ENCODE measurements at regions not wholly inside any gene's neighbourhood (a gene's known extent, or its start where the extent isn't known, plus 50 kb on each side); places are given as distances from the start of the nearest gene placed in this dataset.

DNA sequence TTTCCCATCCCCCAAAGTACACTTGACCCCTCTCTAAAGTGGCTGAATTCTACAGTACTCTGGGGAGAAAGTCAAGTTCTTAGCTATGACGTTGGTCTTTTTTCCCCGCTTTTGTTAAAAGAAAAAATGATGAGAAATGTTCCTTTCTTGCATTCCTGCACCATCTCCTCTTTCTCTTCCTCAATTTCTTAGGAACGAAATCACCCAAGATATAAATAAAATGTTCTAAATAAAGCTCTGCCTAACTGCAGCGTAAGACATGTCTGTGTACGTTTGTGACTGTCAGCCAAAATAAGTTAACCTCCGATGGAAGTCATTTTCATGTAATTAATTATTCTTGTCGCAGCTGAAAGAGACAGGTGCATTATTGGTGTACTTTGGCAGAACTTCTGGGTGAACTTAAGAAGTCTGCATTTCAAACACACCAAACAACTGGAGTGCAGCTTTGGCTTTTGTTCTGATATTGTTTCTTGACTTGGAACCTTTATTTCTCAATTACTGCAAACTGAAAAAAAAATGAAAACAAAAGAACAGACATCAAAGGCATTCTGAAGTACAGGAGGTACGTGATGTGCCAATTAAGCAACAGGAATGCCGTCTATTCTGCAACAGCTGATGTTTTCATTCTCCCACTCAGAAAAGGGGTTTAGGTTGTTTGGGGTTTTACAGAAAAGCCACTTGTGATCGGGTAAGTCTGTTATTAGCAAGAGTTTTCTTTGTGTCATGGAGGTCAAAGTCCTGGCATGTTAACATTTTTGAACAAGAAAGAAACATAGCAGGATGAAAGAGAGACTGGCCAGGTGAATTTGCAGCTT lies 82.4 kb upstream of the SDK1 start:
- in situ Hi-C loops (cut with MboI; ENCODE audit: low sequenced_read_pairs): no loop called here

DNA sequence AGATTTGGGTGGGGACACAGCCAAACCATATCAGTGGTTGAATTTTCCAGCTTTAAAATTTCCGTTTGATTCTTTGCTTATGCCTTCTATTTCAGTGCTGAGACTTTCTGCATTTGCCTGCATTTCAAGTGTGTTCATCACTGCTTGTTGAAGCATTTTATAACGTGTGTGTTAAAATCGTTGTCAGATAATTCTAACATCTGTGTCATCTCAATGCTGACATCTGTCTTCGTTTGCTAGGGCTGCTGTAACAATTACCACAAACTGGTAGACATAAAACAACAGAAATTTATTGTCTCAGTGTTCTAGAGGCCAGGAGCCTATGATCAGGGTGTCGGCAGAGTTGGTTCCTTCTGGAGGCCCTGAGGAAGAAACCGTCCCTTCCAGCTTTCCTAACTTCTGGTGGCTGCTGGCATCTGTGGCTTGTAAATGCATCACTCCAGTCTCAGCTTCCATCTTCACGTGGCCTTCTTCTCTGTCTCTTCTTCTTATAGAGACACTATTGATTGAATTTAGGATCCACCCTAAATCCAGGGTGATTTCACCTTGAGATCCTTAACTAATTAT lies 71.1 kb upstream of the SDK1 start:
- in situ Hi-C loops (cut with MboI; ENCODE audit: low sequenced_read_pairs): no loop called here

DNA sequence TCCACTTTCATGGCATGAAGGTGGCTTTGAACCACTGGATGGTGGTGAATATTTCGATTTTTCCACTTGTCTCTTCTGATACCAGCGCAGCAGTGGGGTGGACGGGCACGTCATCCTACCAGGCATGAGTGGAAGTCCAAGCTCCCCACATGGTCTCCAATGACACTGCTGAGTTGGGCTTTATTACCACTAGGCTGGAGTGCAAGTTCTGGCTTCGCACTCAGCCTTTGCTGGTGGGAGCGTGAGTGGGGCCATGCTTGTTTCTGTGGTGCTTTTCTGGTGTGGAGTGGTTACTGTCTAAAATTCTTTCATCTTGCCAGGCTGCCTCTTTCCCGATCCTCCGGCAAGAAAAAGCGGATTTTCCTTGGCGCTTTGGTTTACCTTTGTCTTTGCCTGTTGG lies 70.1 kb upstream of the SDK1 start:
- in situ Hi-C loops (cut with MboI; ENCODE audit: low sequenced_read_pairs): no loop called here

DNA sequence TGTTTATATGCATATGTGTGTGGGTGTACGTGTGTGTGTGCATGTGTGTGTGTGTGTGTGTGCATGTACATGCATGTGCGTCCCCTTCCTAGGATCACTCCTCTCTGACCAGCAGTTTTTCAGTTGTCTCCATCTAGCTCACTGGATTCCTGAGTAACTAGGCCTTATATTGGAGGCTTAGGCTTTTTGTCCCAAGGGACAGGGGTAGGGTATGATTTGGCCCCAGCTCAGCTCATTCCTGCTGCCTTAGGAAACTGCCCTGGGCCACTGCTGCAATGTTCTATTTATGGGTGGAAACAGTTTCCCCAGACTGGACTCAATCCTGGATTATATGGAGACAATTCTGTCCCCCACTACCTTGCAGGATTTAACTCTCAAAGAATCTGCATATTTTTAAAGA lies 68.8 kb upstream of the SDK1 start:
- in situ Hi-C loops (cut with MboI; ENCODE audit: low sequenced_read_pairs): no loop called here

DNA sequence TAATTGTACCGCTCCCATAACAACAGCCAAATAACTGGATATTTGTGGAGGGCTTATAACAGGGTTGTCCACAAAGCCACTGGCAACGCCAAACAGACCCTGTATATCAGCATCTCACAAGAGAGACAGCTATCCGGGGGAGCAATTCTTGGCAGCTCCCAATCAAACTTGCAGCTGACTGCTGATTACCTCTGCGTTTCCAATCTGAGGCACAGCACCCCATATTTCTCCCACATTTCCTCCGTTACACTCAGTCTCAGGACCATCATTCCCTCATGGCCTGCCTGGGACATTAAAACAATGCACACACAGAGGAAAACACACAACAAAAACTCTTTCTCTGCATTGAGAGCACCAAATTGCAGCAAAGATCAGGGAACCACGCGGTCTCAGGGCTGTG lies 67.8 kb upstream of the SDK1 start:
- in situ Hi-C loops (cut with MboI; ENCODE audit: low sequenced_read_pairs): no loop called here

DNA sequence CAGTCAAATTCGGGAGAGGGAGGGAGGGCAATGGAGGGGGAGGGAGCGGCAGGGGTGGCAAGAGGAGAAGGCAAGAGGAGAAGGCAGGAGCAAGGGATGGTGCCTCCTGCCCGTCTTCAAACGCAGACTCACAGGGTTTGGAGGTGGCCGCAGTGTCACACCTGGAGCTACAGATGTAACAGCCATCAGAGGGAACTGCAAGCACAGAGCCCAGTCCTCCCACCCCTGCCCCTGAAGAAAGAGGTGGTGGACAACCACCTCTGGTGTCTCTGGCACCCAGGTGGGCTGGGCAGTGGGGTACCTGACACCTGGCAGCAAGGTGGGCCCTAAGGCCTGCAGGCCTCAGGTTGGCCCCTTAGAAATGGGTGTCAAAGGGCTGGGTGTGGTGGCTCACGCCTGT lies 67.0 kb upstream of the SDK1 start:
- in situ Hi-C loops (cut with MboI; ENCODE audit: low sequenced_read_pairs): no loop called here

DNA sequence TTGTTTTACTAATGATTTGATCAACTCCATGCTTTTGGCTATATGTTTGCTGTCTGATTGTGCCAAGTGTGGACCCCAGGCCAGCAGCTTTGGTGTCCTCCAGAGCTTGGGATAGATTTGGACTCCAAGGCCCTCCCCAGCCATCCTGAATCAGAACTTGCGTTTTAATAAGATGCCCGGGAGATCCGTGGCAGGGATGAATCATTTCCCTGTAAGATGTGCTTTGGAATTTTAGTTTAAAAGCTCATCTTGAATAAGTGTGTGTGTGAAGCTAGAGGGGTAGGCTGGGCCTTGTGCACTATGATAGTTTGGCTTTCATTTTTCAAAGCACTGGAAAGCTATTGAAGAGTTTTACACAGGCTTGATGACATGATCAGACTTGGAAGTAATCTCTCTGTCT lies 66.2 kb upstream of the SDK1 start:
- in situ Hi-C loops (cut with MboI; ENCODE audit: low sequenced_read_pairs): no loop called here

DNA sequence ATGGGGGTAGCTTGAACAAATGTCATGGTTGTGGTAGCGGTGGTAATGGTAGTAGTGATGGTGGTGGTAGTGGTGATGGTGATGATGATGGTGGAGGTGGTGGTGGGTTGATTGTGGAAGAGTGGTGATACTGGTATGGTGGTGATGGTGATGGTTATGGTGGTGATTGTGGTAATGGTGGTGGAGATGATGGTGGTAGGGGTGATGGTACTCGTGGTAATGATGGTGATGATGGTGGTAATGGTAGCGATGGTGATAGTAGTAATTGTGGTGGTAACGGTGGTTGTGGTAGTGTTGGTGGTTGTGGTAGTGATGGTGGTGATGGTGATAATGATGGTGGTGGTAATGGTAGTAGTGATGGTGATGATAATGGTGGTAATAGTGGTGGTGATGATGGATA lies 65.7 kb upstream of the SDK1 start:
- in situ Hi-C loops (cut with MboI; ENCODE audit: low sequenced_read_pairs): no loop called here

DNA sequence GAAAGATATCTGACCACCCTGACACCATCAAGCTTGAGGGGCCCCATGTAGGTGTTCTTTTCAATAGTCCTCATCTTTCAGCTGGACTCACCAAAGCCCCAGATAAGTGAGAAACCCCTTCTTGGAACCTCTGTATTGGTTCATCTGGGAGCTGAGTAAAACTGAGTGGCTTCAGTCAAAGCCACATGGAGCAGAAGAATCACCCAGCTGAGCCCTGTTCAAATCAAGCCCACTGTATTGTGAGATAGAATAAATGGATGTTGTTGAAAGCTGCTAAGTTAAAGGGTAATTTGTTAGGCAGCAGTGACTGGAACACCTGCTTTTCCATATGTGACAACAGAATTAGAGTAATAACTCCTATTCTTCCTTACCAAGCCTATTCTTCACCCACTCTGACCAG lies 64.8 kb upstream of the SDK1 start:
- in situ Hi-C loops (cut with MboI; ENCODE audit: low sequenced_read_pairs): no loop called here

DNA sequence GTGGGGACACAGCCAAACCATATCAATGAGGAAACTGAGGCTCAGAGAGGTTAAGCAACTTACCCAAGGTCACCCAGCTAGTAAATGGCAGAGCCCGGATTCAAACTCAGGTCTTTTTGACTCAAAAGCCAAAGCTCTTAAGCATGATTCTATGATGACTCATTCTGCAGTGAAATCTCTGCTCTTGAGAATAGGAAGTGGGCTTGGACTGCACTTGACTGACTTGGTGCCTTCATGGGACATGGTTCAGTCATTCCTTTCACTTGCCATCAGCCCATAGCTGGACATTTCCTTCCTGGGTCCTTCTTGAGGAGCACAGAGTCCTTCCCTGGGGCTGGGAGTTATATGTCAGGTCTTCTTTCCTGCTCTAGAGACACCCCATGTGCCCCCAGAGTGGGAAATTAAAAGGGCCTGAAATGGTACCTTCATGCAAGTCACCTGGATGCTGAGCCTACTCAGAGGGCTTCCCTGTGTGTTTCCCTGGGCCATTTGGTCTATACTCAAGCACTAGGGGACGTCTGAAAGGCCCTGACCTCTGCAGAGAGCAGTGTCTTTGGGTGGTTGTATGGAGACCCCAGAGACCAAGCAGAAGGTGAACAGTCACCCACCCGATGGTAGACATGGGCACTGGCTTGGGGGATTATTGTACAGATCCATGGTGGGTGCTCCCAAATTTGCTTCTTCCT lies 62.4 kb upstream of the SDK1 start:
- in situ Hi-C loops (cut with MboI; ENCODE audit: low sequenced_read_pairs): no loop called here

DNA sequence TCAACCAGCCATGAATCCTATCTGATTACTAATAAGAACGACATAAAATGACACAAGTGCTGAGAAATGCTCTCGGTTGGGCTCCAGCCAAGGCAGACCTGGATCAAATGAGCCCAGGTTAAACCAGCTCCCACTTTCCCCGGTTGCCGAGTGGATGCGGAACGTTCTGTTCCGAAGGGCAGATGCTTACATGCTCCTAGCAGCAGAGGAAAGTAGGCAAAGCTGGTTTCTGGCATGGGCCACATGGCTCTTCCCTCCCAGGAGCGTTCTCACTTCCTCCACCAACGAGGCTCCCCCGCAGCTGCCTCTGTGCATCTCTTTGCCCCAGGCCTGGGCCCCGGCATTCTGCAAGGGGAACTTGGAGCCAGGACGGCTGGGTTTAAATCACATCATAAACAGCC lies 61.8 kb upstream of the SDK1 start:
- in situ Hi-C loops (cut with MboI; ENCODE audit: low sequenced_read_pairs): no loop called here

DNA sequence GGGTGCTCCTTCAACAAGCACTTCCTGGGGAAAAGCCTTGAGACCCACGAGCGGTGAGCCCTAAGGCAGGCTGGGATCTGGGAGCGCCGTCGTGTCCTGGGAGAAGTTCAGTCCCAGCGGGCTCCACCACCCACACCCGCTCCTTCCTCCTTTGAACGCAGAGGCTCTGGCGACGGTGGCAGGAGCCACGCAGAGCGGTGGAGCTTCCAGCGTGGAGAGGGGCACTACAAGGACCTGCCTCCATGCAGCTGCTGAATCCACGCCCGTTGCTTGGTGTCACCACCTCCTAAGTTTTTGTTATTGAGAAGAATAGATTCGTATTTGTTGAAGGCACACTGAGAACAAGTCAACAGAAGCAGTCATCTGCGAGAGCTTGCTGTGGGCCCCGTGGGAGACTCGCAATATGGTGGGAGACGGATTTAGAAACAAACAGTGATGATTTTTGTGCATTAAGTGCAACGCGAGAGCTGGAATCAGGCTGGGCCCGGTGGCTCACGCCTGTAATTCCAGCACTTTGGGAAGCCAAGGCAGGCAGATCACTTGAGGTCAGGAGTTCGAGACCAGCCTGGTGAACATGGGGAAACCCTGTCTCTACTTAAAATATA lies 60.1 kb upstream of the SDK1 start:
- in situ Hi-C loops (cut with MboI; ENCODE audit: low sequenced_read_pairs): no loop called here

DNA sequence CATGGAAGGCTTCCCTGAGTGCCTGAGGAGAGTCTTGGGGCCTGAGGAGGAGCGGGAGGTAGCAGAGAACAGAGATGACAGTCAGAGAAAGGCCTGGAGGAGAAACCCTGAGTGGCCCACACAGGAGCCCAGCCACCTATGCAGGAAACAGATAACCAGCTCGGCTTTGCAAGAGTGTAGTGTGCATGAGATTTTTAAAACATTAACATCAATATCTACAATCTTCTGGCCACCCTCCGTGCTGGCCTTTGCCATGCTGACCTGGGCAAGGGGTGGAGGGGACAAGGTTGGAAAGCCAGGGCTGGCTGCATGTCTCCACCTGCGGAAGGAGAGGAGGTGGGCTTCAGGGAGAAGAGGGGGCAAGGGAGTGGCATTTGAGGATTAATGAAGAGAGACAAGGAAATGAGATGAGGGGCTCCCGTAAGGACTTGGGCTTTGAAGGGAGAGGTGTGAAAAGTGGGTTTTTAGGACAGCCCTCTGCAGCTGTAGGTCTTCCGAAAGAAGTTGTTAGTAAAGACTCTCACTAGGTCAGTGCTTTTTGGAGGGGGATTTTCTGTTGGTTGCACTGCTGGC lies 59.3 kb upstream of the SDK1 start:
- in situ Hi-C loops (cut with MboI; ENCODE audit: low sequenced_read_pairs): no loop called here

DNA sequence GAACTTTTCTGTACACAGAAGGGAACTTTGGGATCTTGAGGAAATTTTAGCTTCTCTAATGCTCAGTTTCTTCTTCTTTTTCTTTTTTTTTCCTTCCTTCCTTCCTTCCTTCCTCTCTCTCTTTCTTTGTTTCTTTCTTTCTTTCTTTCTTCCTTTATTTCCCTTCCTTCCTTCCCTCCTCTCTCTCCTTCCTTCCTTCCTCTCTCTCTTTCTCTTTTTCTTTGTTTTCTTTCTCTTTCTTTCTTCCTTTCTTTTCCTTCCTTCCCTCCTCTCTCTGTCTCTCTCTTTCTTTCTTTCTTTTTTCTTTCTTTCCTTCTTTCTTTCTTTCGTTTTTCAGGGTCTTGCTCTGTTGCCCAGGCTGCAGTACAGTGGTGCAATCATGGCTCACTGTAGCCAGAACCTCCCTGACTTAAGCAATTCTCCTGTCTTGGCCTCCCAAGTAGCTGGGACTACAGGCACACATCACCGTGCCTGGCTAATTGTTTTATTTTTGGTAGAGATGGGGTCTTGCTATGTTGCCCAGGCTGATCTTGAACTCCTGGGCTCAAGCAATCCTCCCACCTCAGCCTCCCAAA lies 58.6 kb upstream of the SDK1 start:
- in situ Hi-C loops (cut with MboI; ENCODE audit: low sequenced_read_pairs): no loop called here

DNA sequence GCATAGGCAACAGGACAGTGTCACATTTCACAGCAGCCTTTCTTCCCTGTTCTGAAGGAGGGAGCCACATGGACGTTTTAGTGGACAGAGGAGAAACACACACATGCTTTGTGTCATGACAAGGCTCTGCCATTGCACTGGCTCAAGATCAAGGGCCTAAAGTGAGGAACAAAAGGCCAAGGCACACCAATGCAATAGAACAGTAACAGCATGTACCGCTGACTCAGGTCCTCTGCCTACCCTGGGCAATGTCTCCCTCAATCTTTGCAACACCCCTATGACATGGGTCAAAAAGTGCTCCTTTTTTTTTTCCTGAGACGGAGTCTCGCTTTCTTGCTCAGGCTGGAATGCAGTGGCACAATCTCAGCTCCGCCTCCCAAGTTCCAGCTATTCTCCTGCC lies 57.8 kb upstream of the SDK1 start:
- in situ Hi-C loops (cut with MboI; ENCODE audit: low sequenced_read_pairs): no loop called here

DNA sequence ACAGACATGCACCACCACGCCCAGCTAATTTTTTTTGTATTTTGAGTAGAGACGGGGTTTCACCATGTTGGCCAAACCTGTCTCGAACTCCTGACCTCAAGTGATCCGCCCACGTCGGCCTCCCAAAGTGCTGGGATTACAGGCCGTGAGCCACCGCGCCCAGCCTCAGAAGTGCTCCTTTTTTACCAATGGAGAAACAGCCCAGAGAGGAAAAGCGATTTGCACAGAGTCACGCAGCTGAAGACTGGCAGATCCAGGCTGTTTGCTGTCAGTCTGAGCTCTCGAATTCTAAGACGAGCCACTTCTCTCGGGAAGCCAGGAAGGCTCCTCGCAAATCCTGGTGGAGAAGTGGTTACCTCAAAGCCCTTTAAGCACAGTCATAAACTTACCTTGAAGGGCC lies 57.4 kb upstream of the SDK1 start:
- in situ Hi-C loops (cut with MboI; ENCODE audit: low sequenced_read_pairs): no loop called here

DNA sequence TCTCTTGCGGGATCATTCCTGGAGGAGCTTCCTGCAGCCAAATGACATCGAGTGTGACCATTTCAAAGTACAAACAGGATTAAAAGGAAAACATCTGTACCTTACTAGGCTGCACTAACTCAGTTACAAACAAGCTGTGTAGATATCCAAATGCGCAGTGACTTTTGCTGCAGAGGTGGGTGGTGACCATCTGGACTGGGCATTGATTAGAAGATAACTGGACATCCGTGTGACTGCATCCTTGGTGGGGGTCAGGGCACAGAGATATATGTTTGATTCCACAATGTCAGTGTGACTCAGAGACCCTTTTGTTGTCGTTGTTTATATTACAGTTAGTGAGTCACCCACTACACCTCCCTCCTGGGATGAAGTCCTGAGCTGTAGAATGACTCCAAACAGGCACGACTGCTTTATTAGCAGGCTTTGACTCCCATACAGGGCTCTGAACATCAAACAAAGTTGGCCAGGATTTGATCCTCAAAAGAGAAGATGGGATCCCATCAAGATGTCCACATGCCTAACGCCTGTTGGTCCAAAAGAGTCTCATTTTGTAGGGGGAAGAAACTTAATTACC lies 56.7 kb upstream of the SDK1 start:
- in situ Hi-C loops (cut with MboI; ENCODE audit: low sequenced_read_pairs): no loop called here

DNA sequence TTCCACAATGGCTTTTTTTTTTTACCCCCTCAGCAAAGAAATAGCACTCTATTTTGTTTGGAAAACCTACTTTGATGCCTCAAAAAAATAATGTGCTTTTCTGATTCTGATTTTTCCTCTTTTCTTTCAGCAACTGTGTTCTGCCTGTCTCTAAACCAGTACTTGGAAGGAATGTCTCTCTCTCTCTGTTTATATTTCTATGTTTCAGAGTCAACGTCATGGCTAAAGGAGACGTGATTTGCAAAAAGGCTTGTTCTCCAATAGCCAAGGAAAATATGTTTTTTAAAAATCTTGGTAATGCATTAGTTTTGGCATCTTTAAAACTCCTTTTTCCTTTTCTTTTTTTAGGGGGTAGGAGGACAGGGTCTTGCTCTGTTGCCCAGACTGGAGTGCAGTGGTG lies 56.0 kb upstream of the SDK1 start:
- in situ Hi-C loops (cut with MboI; ENCODE audit: low sequenced_read_pairs): no loop called here

DNA sequence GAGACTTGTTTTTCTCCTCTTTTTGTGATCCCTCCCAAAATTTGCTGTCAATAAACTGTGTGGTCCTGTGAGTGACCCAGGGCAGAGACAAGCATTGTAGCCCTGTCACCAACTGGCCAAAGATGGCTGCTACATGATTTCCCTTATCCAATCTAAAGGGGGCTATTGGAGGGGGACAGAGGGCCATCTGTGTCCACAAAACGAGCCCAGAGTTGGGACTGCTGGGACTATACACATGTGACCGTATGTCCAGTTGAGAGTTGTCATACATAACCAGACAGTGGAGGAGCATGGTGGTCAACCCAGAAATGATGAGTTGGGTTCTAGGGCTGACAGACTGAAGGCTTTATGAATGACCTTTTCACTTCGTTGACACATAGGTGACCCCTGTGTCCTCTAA lies 55.3 kb upstream of the SDK1 start:
- in situ Hi-C loops (cut with MboI; ENCODE audit: low sequenced_read_pairs): no loop called here

DNA sequence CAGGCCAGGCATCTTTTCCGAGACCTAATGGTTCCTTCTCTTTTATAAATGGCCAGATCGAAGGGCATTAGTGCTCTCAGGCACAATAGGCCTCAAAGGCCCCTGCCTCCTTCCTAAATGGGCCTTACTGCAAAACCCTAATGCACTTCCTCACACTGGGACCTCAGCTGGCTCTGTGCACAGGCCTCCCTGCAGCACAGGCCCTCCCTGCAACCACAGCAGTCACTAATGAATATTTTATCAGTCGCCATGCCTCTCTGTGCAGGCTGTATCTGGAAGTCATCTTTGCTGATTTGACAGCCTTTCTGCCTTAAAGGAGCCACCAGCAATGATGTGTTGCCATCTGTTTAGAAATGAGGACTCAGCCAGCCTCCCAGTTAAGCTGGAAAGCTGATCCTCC lies 54.9 kb upstream of the SDK1 start:
- in situ Hi-C loops (cut with MboI; ENCODE audit: low sequenced_read_pairs): no loop called here

DNA sequence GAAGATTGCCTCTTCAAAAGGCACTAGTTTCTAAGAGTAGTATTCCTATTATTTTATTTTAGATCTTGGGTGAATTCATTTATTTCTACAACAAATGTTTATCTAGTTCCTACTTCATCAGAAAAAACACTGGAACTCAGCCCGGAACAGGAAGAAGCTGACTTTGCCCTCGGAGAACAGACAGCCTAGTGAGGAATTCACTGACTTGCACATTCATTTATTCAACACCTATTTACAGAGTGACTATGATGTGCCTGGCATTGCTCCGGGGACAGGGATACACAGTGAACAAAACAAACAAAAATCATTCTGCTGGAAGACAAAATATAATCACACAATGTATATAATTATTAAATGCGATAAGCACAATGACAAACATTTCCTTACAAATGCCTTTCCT lies 54.4 kb upstream of the SDK1 start:
- in situ Hi-C loops (cut with MboI; ENCODE audit: low sequenced_read_pairs): no loop called here
